Neural cell (in vitro differentiated cells): ENCODE measurements at regions not wholly inside any gene's neighbourhood (a gene's known extent, or its start where the extent isn't known, plus 50 kb on each side); places are given as distances from the start of the nearest gene placed in this dataset.

Source experiments
- H2AFZ ChIP-seq: fragments of 200-600, 300-800 bp; sonication (generic), shearing (Covaris generic); 2 replicates; pipeline ENCODE4 v1.6.0; 2014; ENCODE audit warnings: low read depth, mild to moderate bottlenecking, antibody characterized with exemption, low read length, moderate library complexity
- H3F3A ChIP-seq: fragments of 200-600 bp; shearing (Covaris generic); 2 replicates; pipeline ENCODE4 v1.6.1; 2016; ENCODE audit warnings: mild to moderate bottlenecking, moderate library complexity, mixed read lengths, antibody characterized with exemption, low read length; ENCODE audit not compliant: insufficient read depth, poor library complexity, severe bottlenecking
- H3K27ac ChIP-seq: fragments of 200-600, 300-800 bp; sonication (generic), shearing (Covaris generic); 2 replicates; pipeline ENCODE4 v1.5.1; 2014; ENCODE audit warnings: mild to moderate bottlenecking, low read length, moderate library complexity
- H3K27me3 ChIP-seq: fragments of 300-800, 200-600 bp; sonication (generic), shearing (Covaris generic); 2 replicates; pipeline ENCODE4 v1.6.0; 2014; ENCODE audit warnings: mild to moderate bottlenecking, low read depth, low read length, moderate library complexity; ENCODE audit not compliant: insufficient read depth
- H3K36me3 ChIP-seq: fragments of 300-800, 200-600 bp; sonication (generic), shearing (Covaris generic); 2 replicates; pipeline ENCODE4 v1.5.1; 2014; ENCODE audit warnings: mild to moderate bottlenecking, antibody characterized with exemption, low read length, moderate library complexity; ENCODE audit not compliant: insufficient read depth
- H3K4me2 ChIP-seq: fragments of 300-800, 200-600 bp; sonication (generic), shearing (Covaris generic); 2 replicates; pipeline ENCODE4 v1.6.0; 2014; ENCODE audit warnings: mild to moderate bottlenecking, low read length
- H3K4me3 ChIP-seq: fragments of 300-800, 200-600 bp; sonication (generic), shearing (Covaris generic); 2 replicates; pipeline ENCODE4 v1.5.1; 2014; ENCODE audit warnings: mild to moderate bottlenecking, low read length, moderate library complexity
- H3K79me2 ChIP-seq: fragments of 200-600 bp; shearing (Covaris generic); replicated peaks from 2 replicates; pipeline ENCODE4 v1.6.0; 2014; ENCODE audit warnings: mild to moderate bottlenecking, low read length, moderate library complexity; ENCODE audit not compliant: insufficient read depth
- H3K9ac ChIP-seq: fragments of 300-800, 200-600 bp; sonication (generic), shearing (Covaris generic); 2 replicates; pipeline ENCODE4 v1.6.1; 2016; ENCODE audit warnings: mild to moderate bottlenecking, low read length, mixed read lengths
- H3K9me2 ChIP-seq: fragments of 200-600 bp; shearing (Covaris generic); 2 replicates; pipeline ENCODE4 v1.6.1; 2016; ENCODE audit warnings: mild to moderate bottlenecking, low read length, mixed read lengths; ENCODE audit not compliant: insufficient read depth
- H3K9me3 ChIP-seq: fragments of 200-600, 300-800 bp; sonication (generic), shearing (Covaris generic); 2 replicates; pipeline ENCODE4 v1.6.1; 2016; ENCODE audit warnings: mild to moderate bottlenecking, mixed run types, low read length, moderate library complexity, mixed read lengths
- H4K20me1 ChIP-seq: fragments of 200-600 bp; shearing (Covaris generic); 2 replicates; pipeline ENCODE4 v1.6.1; 2016; ENCODE audit warnings: mild to moderate bottlenecking, mixed run types; ENCODE audit not compliant: insufficient read depth
- CTCF ChIP-seq: fragments of 450-650 bp; IDR thresholded peaks from 2 replicates; pipeline ENCODE4 v1.5.1; 2014; ENCODE audit warnings: antibody characterized with exemption, mild to moderate bottlenecking, moderate library complexity; ENCODE audit not compliant: poor library complexity, severe bottlenecking
- EP300 ChIP-seq: fragments of 450-650 bp; conservative IDR thresholded peaks from 2 replicates; pipeline ENCODE4 v1.6.1; 2014; ENCODE audit warnings: antibody characterized with exemption, mild to moderate bottlenecking, moderate library complexity; ENCODE audit not compliant: poor library complexity, severe bottlenecking
- EZH2 ChIP-seq: fragments of 200-600, 300-800 bp; shearing (Covaris generic), sonication (generic); IDR thresholded peaks from 2 replicates; pipeline ENCODE4 v1.6.1; 2014; ENCODE audit warnings: antibody characterized with exemption, low read length, borderline replicate concordance, mild to moderate bottlenecking; ENCODE audit not compliant: insufficient read depth, poor library complexity, severe bottlenecking
- MXI1 ChIP-seq: fragments of 450-650 bp; conservative IDR thresholded peaks from 2 replicates; pipeline ENCODE4 v1.6.1; 2014; ENCODE audit warnings: antibody characterized with exemption, mild to moderate bottlenecking; ENCODE audit not compliant: poor library complexity, severe bottlenecking
- POLR2AphosphoS5 ChIP-seq: IDR thresholded peaks from 2 replicates; pipeline ENCODE4 v1.6.1; 2012
- RAD21 ChIP-seq: fragments of 450-650 bp; conservative IDR thresholded peaks from 2 replicates; pipeline ENCODE4 v1.6.1; 2014; ENCODE audit warnings: antibody characterized with exemption, mild to moderate bottlenecking, moderate library complexity
- REST ChIP-seq: IDR thresholded peaks from 2 replicates; pipeline ENCODE4 v1.6.1; 2012; ENCODE audit warnings: borderline replicate concordance
- SMC3 ChIP-seq: fragments of 450-650 bp; conservative IDR thresholded peaks from 2 replicates; pipeline ENCODE4 v1.6.1; 2014; ENCODE audit warnings: antibody characterized with exemption, mild to moderate bottlenecking, moderate library complexity; ENCODE audit not compliant: poor library complexity
- TAF1 ChIP-seq: IDR thresholded peaks from 2 replicates; pipeline ENCODE4 v1.6.1; 2012; ENCODE audit warnings: low read depth

- no peaks in the 10 kb centered on the region for H3K79me2 ChIP-seq
- H3K9me2 ChIP-seq = no peaks in the 10 kb centered on the region
- TF ChIP-seq EP300 (no peak), SMC3 (no peak), POLR2AphosphoS5 (no peak), RAD21 (no peak), TAF1 (no peak), MXI1 (no peak), REST (no peak), EZH2 (no peak), CTCF (no peak)
These were observed 214.0 kb upstream of the KLF14 start for GRCh38 chr7:130947792-130948580.

GRCh38 chr7:130948822-130949221 lies 214.8 kb upstream of the KLF14 start:
- Histone ChIP-seq H3K4me3 (no peak overlapping the region), H3K9me2 (no peaks in the 10 kb centered on the region), H3K27ac (no peak overlapping the region), H3K79me2 (no peaks in the 10 kb centered on the region), H3K4me2 (no peak overlapping the region), H3K27me3 (no peaks in the 10 kb centered on the region), H3K9ac (no peak overlapping the region), H3K9me3 (no peaks in the 10 kb centered on the region), H3K36me3 (no peaks in the 10 kb centered on the region), H2AFZ (no peak overlapping the region), H4K20me1 (no peaks in the 10 kb centered on the region), H3F3A (no peaks in the 10 kb centered on the region)
- TF ChIP-seq POLR2AphosphoS5 (no peak), CTCF (no peak), REST (no peak), EZH2 (no peak), MXI1 (no peak), EP300 (no peak), SMC3 (no peak), RAD21 (no peak), TAF1 (no peak)

More at GRCh38 chr7:130947792-130948580, 214.0 kb upstream of the KLF14 start:
- H3K9ac ChIP-seq = no peak overlapping the region
- H3K9me3 ChIP-seq = no peaks in the 10 kb centered on the region
- H3K4me2 ChIP-seq = no peak overlapping the region
- no peaks in the 10 kb centered on the region for H3K27me3 ChIP-seq
- H3F3A ChIP-seq = no peaks in the 10 kb centered on the region
- H2AFZ ChIP-seq = no peak overlapping the region
- H4K20me1 ChIP-seq = no peaks in the 10 kb centered on the region
- H3K4me3 ChIP-seq = no peak overlapping the region
- H3K36me3 ChIP-seq = no peaks in the 10 kb centered on the region
- no peak overlapping the region for H3K27ac ChIP-seq
